ENCODE measurements at regions not wholly inside any gene's neighbourhood (a gene's known extent, or its start where the extent isn't known, plus 50 kb on each side); places are given as distances from the start of the nearest gene placed in this dataset.

- no peak for DNase-seq (ENCODE audit: low spot score)
Measured at GRCh38 chr3:83738202-83738601, 1220.6 kb upstream of the CADM2 start.

- no peak for DNase-seq (ENCODE audit: low spot score)
Measured at GRCh38 chr3:83740504-83740903, 1218.3 kb upstream of the CADM2 start.

GRCh38 chr3:83765956-83766355, 1192.8 kb upstream of the CADM2 start:
- no peak for DNase-seq (ENCODE audit: low spot score)

- DNase-seq (ENCODE audit: low spot score): no peak
Measured at GRCh38 chr3:83769791-83770663, 1188.8 kb upstream of the CADM2 start.

GRCh38 chr3:83770664-83771402, 1188.0 kb upstream of the CADM2 start:
- DNase-seq (ENCODE audit: low spot score): no peak

- no peak for DNase-seq (ENCODE audit: low spot score)
Measured at GRCh38 chr3:83802801-83803200, 1156.0 kb upstream of the CADM2 start.

GRCh38 chr3:83807511-83807910, 1151.3 kb upstream of the CADM2 start:
- peak; percentile 7 for DNase-seq (ENCODE audit: low spot score)

GRCh38 chr3:83813176-83813575, 1145.6 kb upstream of the CADM2 start:
- DNase-seq (ENCODE audit: low spot score): no peak

GRCh38 chr3:83816653-83817052, 1142.1 kb upstream of the CADM2 start:
- no peak for DNase-seq (ENCODE audit: low spot score)

GRCh38 chr3:83821506-83821905, 1137.3 kb upstream of the CADM2 start:
- no peak for DNase-seq (ENCODE audit: low spot score)

GRCh38 chr3:83823095-83823494, 1135.7 kb upstream of the CADM2 start:
- DNase-seq (ENCODE audit: low spot score): no peak

GRCh38 chr3:83835040-83835439, 1123.7 kb upstream of the CADM2 start:
- DNase-seq (ENCODE audit: low spot score): no peak

GRCh38 chr3:83842511-83842910, 1116.3 kb upstream of the CADM2 start:
- no peak for DNase-seq (ENCODE audit: low spot score)

GRCh38 chr3:83843716-83844115, 1115.1 kb upstream of the CADM2 start:
- no peak for DNase-seq (ENCODE audit: low spot score)

- DNase-seq (ENCODE audit: low spot score): no peak
Measured at GRCh38 chr3:83849106-83849730, 1109.6 kb upstream of the CADM2 start.

GRCh38 chr3:83863380-83863779, 1095.4 kb upstream of the CADM2 start:
- no peak for DNase-seq (ENCODE audit: low spot score)

GRCh38 chr3:83868909-83869567, 1089.8 kb upstream of the CADM2 start:
- DNase-seq (ENCODE audit: low spot score): no peak

GRCh38 chr3:83873550-83873949, 1085.2 kb upstream of the CADM2 start:
- no peak for DNase-seq (ENCODE audit: low spot score)

- no peak for DNase-seq (ENCODE audit: low spot score)
Measured at GRCh38 chr3:83877910-83878309, 1080.9 kb upstream of the CADM2 start.

GRCh38 chr3:83882701-83883100, 1076.1 kb upstream of the CADM2 start:
- no peak for DNase-seq (ENCODE audit: low spot score)

- DNase-seq (ENCODE audit: low spot score): no peak
Measured at GRCh38 chr3:83890039-83890762, 1068.6 kb upstream of the CADM2 start.

All from SK-N-DZ (cell line).